ENCODE measurements at regions not wholly inside any gene's neighbourhood (a gene's known extent, or its start where the extent isn't known, plus 50 kb on each side); places are given as distances from the start of the nearest gene placed in this dataset.

DNA sequence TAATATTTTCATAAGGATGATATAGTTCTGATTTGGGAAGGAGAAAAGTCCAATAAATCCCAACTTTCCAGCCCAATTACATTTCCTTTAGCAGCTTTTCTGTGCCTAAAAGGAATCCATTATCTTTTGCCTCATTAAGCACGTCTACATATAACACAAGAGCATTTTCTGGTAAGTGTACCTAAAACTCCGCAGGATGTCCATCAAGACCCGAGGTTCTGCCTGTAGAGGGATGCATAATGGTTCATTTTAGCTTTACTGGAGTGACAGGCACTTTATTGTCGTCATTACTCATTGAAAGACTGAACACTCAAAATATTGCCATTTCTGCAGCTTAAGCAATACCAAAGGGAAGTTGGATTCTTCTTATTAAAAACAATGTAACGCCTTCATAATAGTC lies 669.0 kb downstream of the PRELID2 start:
- WGBS, 2 experiments (ENCODE audit: extremely low coverage in 2 of 2, insufficient read length in 1 of 2) = no CpG with 5 or more reads among the region's 5 CpGs
- Histone ChIP-seq H2AK9ac (replicated peaks; ENCODE audit: low read depth, low read length, poor library complexity) (no peak overlapping the region), H2AK5ac (ENCODE audit: low read depth, low read length) (no peak overlapping the region), H3K56ac (ENCODE audit: extremely low read depth, insufficient read depth, low read length) (no peak overlapping the region), H4K91ac (ENCODE audit: insufficient read depth, low read depth, low read length) (no peak overlapping the region), H2BK15ac (ENCODE audit: low read depth, low read length) (no peak overlapping the region), H2AFZ (replicated peaks; ENCODE audit: low read length, poor library complexity) (no peak overlapping the region), H3K9ac (ENCODE audit: low read depth, low read length) (no peak overlapping the region), H3K23ac (ENCODE audit: low read depth, low read length) (no peak overlapping the region), H3K4me2 (ENCODE audit: low read depth, low read length) (no peak overlapping the region), H2BK5ac (ENCODE audit: low read depth, low read length, poor library complexity, severe bottlenecking) (no peak overlapping the region), H3K9me3 (ENCODE audit: control insufficient read depth, insufficient read depth, low read length) (no peaks in the 10 kb centered on the region), H2BK20ac (ENCODE audit: low read depth, low read length) (no peak overlapping the region), H4K20me1 (ENCODE audit: insufficient read depth, low read length) (no peaks in the 10 kb centered on the region), H3K36me3 (ENCODE audit: control insufficient read depth, insufficient read depth, low read length) (no peaks in the 10 kb centered on the region), H3K14ac (replicated peaks; ENCODE audit: low read depth, low read length) (no peak overlapping the region), H3K27me3 (ENCODE audit: control insufficient read depth, insufficient read depth, low read length) (no peaks in the 10 kb centered on the region), H3K4ac (ENCODE audit: low read depth, low read length) (no peak overlapping the region), H3K27ac (ENCODE audit: insufficient read depth, low read length) (no peak overlapping the region), H3K79me1 (ENCODE audit: low read depth in 1 of 2, low read length in 2 of 2) (no peaks in the 10 kb centered on the region), H3K4me1 (ENCODE audit: control insufficient read depth, insufficient read depth, low read length) (no peaks in the 10 kb centered on the region), H4K8ac (ENCODE audit: low read depth in 2 of 2, low read length in 2 of 2) (no peak overlapping the region), H3K9me1 (ENCODE audit: insufficient read depth, low read length) (no peaks in the 10 kb centered on the region), H4K5ac (ENCODE audit: low read depth, low read length) (no peak overlapping the region), H2BK120ac (ENCODE audit: low read depth, low read length) (no peak overlapping the region), H3K4me3 (ENCODE audit: insufficient read depth, low read depth, low read length) (no peak overlapping the region), H3K18ac (ENCODE audit: low read depth, low read length) (no peak overlapping the region)
- intact Hi-C loops (cut with micrococcal nuclease) (no loop called here), in situ Hi-C loops (cut with MboI; ENCODE audit: low sequenced_read_pairs) (no loop called here), dilution Hi-C loops (cut with HindIII; ENCODE audit: low sequenced_read_pairs, unreplicated experiment) (no loop called here)
- no peak for TF ChIP-seq CEBPB (IDR thresholded peaks at IDR 0.05; ENCODE audit: low read depth, low read length)
- TF ChIP-seq CHD1 (IDR thresholded peaks at IDR 0.05; ENCODE audit: low read depth, low read length) = no peak
- no peak for TF ChIP-seq BHLHE40 (IDR thresholded peaks at IDR 0.05; ENCODE audit: low read depth, low read length)
- TF ChIP-seq RCOR1 (IDR thresholded peaks at IDR 0.05; ENCODE audit: insufficient replicate concordance, low read length) = no peak
- TF ChIP-seq, protein P1, sequence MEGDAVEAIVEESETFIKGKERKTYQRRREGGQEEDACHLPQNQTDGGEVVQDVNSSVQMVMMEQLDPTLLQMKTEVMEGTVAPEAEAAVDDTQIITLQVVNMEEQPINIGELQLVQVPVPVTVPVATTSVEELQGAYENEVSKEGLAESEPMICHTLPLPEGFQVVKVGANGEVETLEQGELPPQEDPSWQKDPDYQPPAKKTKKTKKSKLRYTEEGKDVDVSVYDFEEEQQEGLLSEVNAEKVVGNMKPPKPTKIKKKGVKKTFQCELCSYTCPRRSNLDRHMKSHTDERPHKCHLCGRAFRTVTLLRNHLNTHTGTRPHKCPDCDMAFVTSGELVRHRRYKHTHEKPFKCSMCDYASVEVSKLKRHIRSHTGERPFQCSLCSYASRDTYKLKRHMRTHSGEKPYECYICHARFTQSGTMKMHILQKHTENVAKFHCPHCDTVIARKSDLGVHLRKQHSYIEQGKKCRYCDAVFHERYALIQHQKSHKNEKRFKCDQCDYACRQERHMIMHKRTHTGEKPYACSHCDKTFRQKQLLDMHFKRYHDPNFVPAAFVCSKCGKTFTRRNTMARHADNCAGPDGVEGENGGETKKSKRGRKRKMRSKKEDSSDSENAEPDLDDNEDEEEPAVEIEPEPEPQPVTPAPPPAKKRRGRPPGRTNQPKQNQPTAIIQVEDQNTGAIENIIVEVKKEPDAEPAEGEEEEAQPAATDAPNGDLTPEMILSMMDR (conservative IDR thresholded peaks at IDR 0.05; ENCODE audit: low read depth, low read length) = no peak
- TF ChIP-seq POLR2A (IDR thresholded peaks at IDR 0.05; ENCODE audit: low read depth, low read length) = no peak
- TF ChIP-seq FOS (IDR thresholded peaks at IDR 0.05; ENCODE audit: low read depth, low read length) = no peak
- TF ChIP-seq NFE2L2 (IDR thresholded peaks at IDR 0.05; ENCODE audit: low read depth, low read length) = no peak
- no peak for TF ChIP-seq RFX5 (IDR thresholded peaks at IDR 0.05; ENCODE audit: low read depth, low read length)
- TF ChIP-seq MAZ (IDR thresholded peaks at IDR 0.05; ENCODE audit: borderline replicate concordance, low read depth, low read length) = no peak
- no peak for TF ChIP-seq SMC3 (IDR thresholded peaks at IDR 0.05; ENCODE audit: low read depth, low read length)
- TF ChIP-seq, protein P2, sequence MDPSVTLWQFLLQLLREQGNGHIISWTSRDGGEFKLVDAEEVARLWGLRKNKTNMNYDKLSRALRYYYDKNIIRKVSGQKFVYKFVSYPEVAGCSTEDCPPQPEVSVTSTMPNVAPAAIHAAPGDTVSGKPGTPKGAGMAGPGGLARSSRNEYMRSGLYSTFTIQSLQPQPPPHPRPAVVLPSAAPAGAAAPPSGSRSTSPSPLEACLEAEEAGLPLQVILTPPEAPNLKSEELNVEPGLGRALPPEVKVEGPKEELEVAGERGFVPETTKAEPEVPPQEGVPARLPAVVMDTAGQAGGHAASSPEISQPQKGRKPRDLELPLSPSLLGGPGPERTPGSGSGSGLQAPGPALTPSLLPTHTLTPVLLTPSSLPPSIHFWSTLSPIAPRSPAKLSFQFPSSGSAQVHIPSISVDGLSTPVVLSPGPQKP (IDR thresholded peaks at IDR 0.05; ENCODE audit: borderline replicate concordance, low read depth, low read length) = no peak
- TF ChIP-seq MXI1 (IDR thresholded peaks at IDR 0.05; ENCODE audit: borderline replicate concordance, low read depth, low read length) = no peak
- no peak for TF ChIP-seq MAFK (IDR thresholded peaks at IDR 0.05; ENCODE audit: low read depth, low read length)
- TF ChIP-seq RAD21 (IDR thresholded peaks at IDR 0.05; ENCODE audit: low read length) = no peak
- TF ChIP-seq, protein P3, sequence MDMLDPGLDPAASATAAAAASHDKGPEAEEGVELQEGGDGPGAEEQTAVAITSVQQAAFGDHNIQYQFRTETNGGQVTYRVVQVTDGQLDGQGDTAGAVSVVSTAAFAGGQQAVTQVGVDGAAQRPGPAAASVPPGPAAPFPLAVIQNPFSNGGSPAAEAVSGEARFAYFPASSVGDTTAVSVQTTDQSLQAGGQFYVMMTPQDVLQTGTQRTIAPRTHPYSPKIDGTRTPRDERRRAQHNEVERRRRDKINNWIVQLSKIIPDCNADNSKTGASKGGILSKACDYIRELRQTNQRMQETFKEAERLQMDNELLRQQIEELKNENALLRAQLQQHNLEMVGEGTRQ (IDR thresholded peaks at IDR 0.05; ENCODE audit: low read depth, low read length) = no peak
- DNase-seq (no peak), ATAC-seq (ENCODE audit: low read depth) (no peak)
- ChIA-PET CTCF (no interaction called here), POLR2A (ENCODE audit: unreplicated experiment) (no interaction called here)
- no TSS peak for BruUV-seq (replicated peaks)

Measured in IMR-90 (cell line).